ENCODE measurements at regions not wholly inside any gene's neighbourhood (a gene's known extent, or its start where the extent isn't known, plus 50 kb on each side); places are given as distances from the start of the nearest gene placed in this dataset.
"Not testable (repeated sequence)": the region's sequence is repeated elsewhere in the genome, so short reads cannot be mapped to it uniquely, and the experiment has no call there.

GRCh38 chr10:4154191-4154715 lies 369.2 kb upstream of the KLF6 start:
- no peaks in the 10 kb centered on the region for H3K9me3 ChIP-seq
- no peak overlapping the region for H3K27ac ChIP-seq
- TF ChIP-seq CTCF (IDR thresholded peaks at IDR 0.05), result no peak
- TF ChIP-seq POLR2A (IDR thresholded peaks at IDR 0.05), result no peak
- no peak overlapping the region for H3K4me3 ChIP-seq (replicated peaks in 1 of 3)
- intact Hi-C loops (cut with DNase I), result no loop called here
- no peak for DNase-seq
- WGBS, 2 donors, result 83 to 91% methylated on average over 4 of the region's 4 CpGs
- H3K36me3 ChIP-seq, result no peaks in the 10 kb centered on the region
- H3K27me3 ChIP-seq, result no peaks in the 10 kb centered on the region
- H3K4me1 ChIP-seq, result no peaks in the 10 kb centered on the region

GRCh38 chr10:4151466-4151865 lies 366.5 kb upstream of the KLF6 start:
- no peak for DNase-seq
- intact Hi-C loops (cut with DNase I), result no loop called here
- WGBS, 2 donors, result 79% methylated on average over 14 to 16 of the region's 16 CpGs
- Histone ChIP-seq H3K27ac (no peak overlapping the region), H3K4me1 (no peaks in the 10 kb centered on the region), H3K27me3 (no peaks in the 10 kb centered on the region), H3K36me3 (no peaks in the 10 kb centered on the region), H3K9me3 (no peaks in the 10 kb centered on the region), H3K4me3 (replicated peaks in 1 of 3) (no peak overlapping the region)
- no peak for TF ChIP-seq POLR2A (IDR thresholded peaks at IDR 0.05)
- no peak for TF ChIP-seq CTCF (IDR thresholded peaks at IDR 0.05)

- Histone ChIP-seq H3K36me3 (no peaks in the 10 kb centered on the region), H3K4me3 (replicated peaks in 1 of 3) (no peak overlapping the region), H3K27ac (no peak overlapping the region), H3K4me1 (no peaks in the 10 kb centered on the region), H3K27me3 (no peaks in the 10 kb centered on the region), H3K9me3 (no peaks in the 10 kb centered on the region)
- intact Hi-C loops (cut with DNase I), result no loop called here
- no peak for DNase-seq
- 75 to 80% methylated on average over 4 of the region's 4 CpGs for WGBS, 2 donors
- TF ChIP-seq CTCF (IDR thresholded peaks at IDR 0.05) (no peak), POLR2A (IDR thresholded peaks at IDR 0.05) (no peak)
These were observed 365.7 kb upstream of the KLF6 start for GRCh38 chr10:4150676-4151075.

GRCh38 chr10:4149460-4149859 lies 364.5 kb upstream of the KLF6 start:
- H3K36me3 ChIP-seq; intact Hi-C loops (cut with DNase I): not testable (repeated sequence)
- 93 to 94% methylated on average over 14 of the region's 14 CpGs for WGBS, 2 donors

GRCh38 chr10:4147245-4147644 lies 362.2 kb upstream of the KLF6 start:
- Histone ChIP-seq H3K27ac (no peak overlapping the region), H3K4me3 (replicated peaks in 1 of 3) (no peak overlapping the region), H3K9me3 (no peaks in the 10 kb centered on the region), H3K27me3 (no peaks in the 10 kb centered on the region), H3K4me1 (no peaks in the 10 kb centered on the region), H3K36me3 (no peaks in the 10 kb centered on the region)
- DNase-seq, result no peak
- intact Hi-C loops (cut with DNase I), result no loop called here
- no peak for TF ChIP-seq POLR2A (IDR thresholded peaks at IDR 0.05)
- TF ChIP-seq CTCF (IDR thresholded peaks at IDR 0.05), result no peak

More at GRCh38 chr10:4149460-4149859, 364.5 kb upstream of the KLF6 start:
- DNase-seq; H3K9me3 ChIP-seq; H3K27ac ChIP-seq; H3K4me1 ChIP-seq; H3K27me3 ChIP-seq; H3K4me3 ChIP-seq (replicated peaks in 1 of 3): not testable (repeated sequence)

- 87 to 93% methylated on average over 6 of the region's 6 CpGs for whole genome bisulfite sequencing, 2 donors
- no peaks in the 10 kb centered on the region for H3K27me3 ChIP-seq
- no peak overlapping the region for H3K4me3 ChIP-seq (replicated peaks in 1 of 3)
- no peak overlapping the region for H3K27ac ChIP-seq
- H3K9me3 ChIP-seq, result no peaks in the 10 kb centered on the region
- H3K4me1 ChIP-seq, result no peaks in the 10 kb centered on the region
- no peaks in the 10 kb centered on the region for H3K36me3 ChIP-seq
- intact Hi-C loops (cut with DNase I), result no loop called here
- no peak for TF ChIP-seq POLR2A (IDR thresholded peaks at IDR 0.05)
- TF ChIP-seq CTCF (IDR thresholded peaks at IDR 0.05), result no peak
- no peak for DNase-seq
These were observed 359.8 kb upstream of the KLF6 start for GRCh38 chr10:4144817-4145216.

Measured in thyroid gland (tissue), 4 donors.